ENCODE measurements at regions not wholly inside any gene's neighbourhood (a gene's known extent, or its start where the extent isn't known, plus 50 kb on each side); places are given as distances from the start of the nearest gene placed in this dataset.

GRCh38 chr5:38105231-38105570 is 153.2 kb upstream of the EGFLAM start:
- FAIRE-seq: no peak
- Histone ChIP-seq H3K9ac (ENCODE audit: low read length) (no peak overlapping the region), H3K4me1 (ENCODE audit: insufficient read depth, low read length) (no peaks in the 10 kb centered on the region), H3K27ac (ENCODE audit: low read depth, low read length) (no peak overlapping the region), H3K27me3 (ENCODE audit: insufficient read depth, low read length) (peaks cover 2% of the 10 kb centered on the region), H4K20me1 (ENCODE audit: insufficient read depth, low read length) (no peaks in the 10 kb centered on the region), H3K4me3 (ENCODE audit: insufficient read depth, low read depth, low read length) (no peak overlapping the region), H3K36me3 (ENCODE audit: insufficient read depth, low read length) (no peaks in the 10 kb centered on the region), H3K79me2 (ENCODE audit: insufficient read depth, low read length) (no peaks in the 10 kb centered on the region), H3K9me3 (ENCODE audit: insufficient read depth, low read depth, low read length) (no peaks in the 10 kb centered on the region), H2AFZ (ENCODE audit: low read depth, low read length) (no peak overlapping the region), H3K4me2 (ENCODE audit: low read length) (no peak overlapping the region)
- Mint-ChIP-seq H3K27ac (ENCODE audit: unreplicated experiment) (no peak overlapping the region), H3K4me3 (ENCODE audit: unreplicated experiment) (no peak overlapping the region), H3K9me3 (ENCODE audit: unreplicated experiment) (no peaks in the 10 kb centered on the region), H3K36me3 (ENCODE audit: low read depth, unreplicated experiment) (no peaks in the 10 kb centered on the region), H3K4me1 (ENCODE audit: low read depth, unreplicated experiment) (peaks cover 18% of the 10 kb centered on the region), H3K27me3 (ENCODE audit: low read depth, unreplicated experiment) (no peaks in the 10 kb centered on the region)
- TF ChIP-seq EZH2 (IDR thresholded peaks at IDR 0.05; ENCODE audit: insufficient read depth, low read length): no peak
- no peak for TF ChIP-seq CTCF (IDR thresholded peaks at IDR 0.05; ENCODE audit: insufficient read depth, low read depth, low read length)
- no peak for DNase-seq (ENCODE audit: low read depth)

- FAIRE-seq: no peak
- Histone ChIP-seq H3K9me3 (ENCODE audit: insufficient read depth, low read depth, low read length) (no peaks in the 10 kb centered on the region), H3K36me3 (ENCODE audit: insufficient read depth, low read length) (no peaks in the 10 kb centered on the region), H3K27me3 (ENCODE audit: insufficient read depth, low read length) (peaks cover 2% of the 10 kb centered on the region), H3K79me2 (ENCODE audit: insufficient read depth, low read length) (no peaks in the 10 kb centered on the region), H3K4me2 (ENCODE audit: low read length) (no peak overlapping the region), H3K4me3 (ENCODE audit: insufficient read depth, low read depth, low read length) (no peak overlapping the region), H3K27ac (ENCODE audit: low read depth, low read length) (no peak overlapping the region), H4K20me1 (ENCODE audit: insufficient read depth, low read length) (no peaks in the 10 kb centered on the region), H2AFZ (ENCODE audit: low read depth, low read length) (no peak overlapping the region), H3K9ac (ENCODE audit: low read length) (no peak overlapping the region), H3K4me1 (ENCODE audit: insufficient read depth, low read length) (no peaks in the 10 kb centered on the region)
- no peak overlapping the region for H3K4me3 Mint-ChIP-seq (ENCODE audit: unreplicated experiment)
- no peaks in the 10 kb centered on the region for H3K36me3 Mint-ChIP-seq (ENCODE audit: low read depth, unreplicated experiment)
- DNase-seq (ENCODE audit: low read depth): no peak
- H3K27me3 Mint-ChIP-seq (ENCODE audit: low read depth, unreplicated experiment): no peaks in the 10 kb centered on the region
- TF ChIP-seq EZH2 (IDR thresholded peaks at IDR 0.05; ENCODE audit: insufficient read depth, low read length) (no peak), CTCF (IDR thresholded peaks at IDR 0.05; ENCODE audit: insufficient read depth, low read depth, low read length) (no peak)
- H3K4me1 Mint-ChIP-seq (ENCODE audit: low read depth, unreplicated experiment): peaks cover 19% of the 10 kb centered on the region
- H3K9me3 Mint-ChIP-seq (ENCODE audit: unreplicated experiment): no peaks in the 10 kb centered on the region
- no peak overlapping the region for H3K27ac Mint-ChIP-seq (ENCODE audit: unreplicated experiment)
Observed at GRCh38 chr5:38104497-38105230, 153.7 kb upstream of the EGFLAM start.

GRCh38 chr5:38101897-38102296 is 156.5 kb upstream of the EGFLAM start:
- no peak overlapping the region for H3K4me3 Mint-ChIP-seq (ENCODE audit: unreplicated experiment)
- peaks cover 27% of the 10 kb centered on the region for H3K4me1 Mint-ChIP-seq (ENCODE audit: low read depth, unreplicated experiment)
- Histone ChIP-seq H3K9ac (ENCODE audit: low read length) (no peak overlapping the region), H3K27ac (ENCODE audit: low read depth, low read length) (no peak overlapping the region), H3K9me3 (ENCODE audit: insufficient read depth, low read depth, low read length) (no peaks in the 10 kb centered on the region), H3K27me3 (ENCODE audit: insufficient read depth, low read length) (peaks cover 2% of the 10 kb centered on the region), H4K20me1 (ENCODE audit: insufficient read depth, low read length) (no peaks in the 10 kb centered on the region), H3K79me2 (ENCODE audit: insufficient read depth, low read length) (no peaks in the 10 kb centered on the region), H3K4me1 (ENCODE audit: insufficient read depth, low read length) (no peaks in the 10 kb centered on the region), H3K36me3 (ENCODE audit: insufficient read depth, low read length) (no peaks in the 10 kb centered on the region), H3K4me2 (ENCODE audit: low read length) (no peak overlapping the region), H2AFZ (ENCODE audit: low read depth, low read length) (no peak overlapping the region), H3K4me3 (ENCODE audit: insufficient read depth, low read depth, low read length) (no peak overlapping the region)
- no peaks in the 10 kb centered on the region for H3K9me3 Mint-ChIP-seq (ENCODE audit: unreplicated experiment)
- TF ChIP-seq CTCF (IDR thresholded peaks at IDR 0.05; ENCODE audit: insufficient read depth, low read depth, low read length) (no peak), EZH2 (IDR thresholded peaks at IDR 0.05; ENCODE audit: insufficient read depth, low read length) (no peak)
- no peak for DNase-seq (ENCODE audit: low read depth)
- no peaks in the 10 kb centered on the region for H3K27me3 Mint-ChIP-seq (ENCODE audit: low read depth, unreplicated experiment)
- H3K27ac Mint-ChIP-seq (ENCODE audit: unreplicated experiment): no peak overlapping the region
- no peaks in the 10 kb centered on the region for H3K36me3 Mint-ChIP-seq (ENCODE audit: low read depth, unreplicated experiment)
- FAIRE-seq: no peak
